GM18907 (cell line): ENCODE measurements at regions not wholly inside any gene's neighbourhood (a gene's known extent, or its start where the extent isn't known, plus 50 kb on each side); places are given as distances from the start of the nearest gene placed in this dataset.
"Not testable (repeated sequence)": the region's sequence is repeated elsewhere in the genome, so short reads cannot be mapped to it uniquely, and the experiment has no call there.

ENCODE experiments used
- ATAC-seq: cut with Tn5 transposase; IDR thresholded peaks from one replicate; pipeline ENCODE4 v1.9.1; 2021; ENCODE audit warnings: mild to moderate bottlenecking, moderate library complexity; ENCODE audit not compliant: unreplicated experiment

- no peak for ATAC-seq
Observed at GRCh38 chr4:149050840-149051239, 608.6 kb upstream of the NR3C2 start.

GRCh38 chr4:149048451-149049143, 606.4 kb upstream of the NR3C2 start:
- peak; percentile 73 for ATAC-seq

GRCh38 chr4:149047368-149047767, 605.2 kb upstream of the NR3C2 start:
- no peak for ATAC-seq

GRCh38 chr4:149045731-149046130, 603.5 kb upstream of the NR3C2 start:
- ATAC-seq: no peak

GRCh38 chr4:149039786-149040185, 597.6 kb upstream of the NR3C2 start:
- not testable (repeated sequence) for ATAC-seq

- ATAC-seq: peak; percentile 72
Observed at GRCh38 chr4:149031399-149031798, 589.2 kb upstream of the NR3C2 start.

- ATAC-seq: no peak
Observed at GRCh38 chr4:149029056-149029651, 586.9 kb upstream of the NR3C2 start.

- ATAC-seq: no peak
Observed at GRCh38 chr4:149026696-149027095, 584.5 kb upstream of the NR3C2 start.

- ATAC-seq: no peak
Observed at GRCh38 chr4:149017002-149017734, 575.0 kb upstream of the NR3C2 start.

- no peak for ATAC-seq
Observed at GRCh38 chr4:149009223-149009622, 567.0 kb upstream of the NR3C2 start.

GRCh38 chr4:149008415-149009025, 566.3 kb upstream of the NR3C2 start:
- ATAC-seq: no peak

- no peak for ATAC-seq
Observed at GRCh38 chr4:149005191-149005590, 563.0 kb upstream of the NR3C2 start.

GRCh38 chr4:148999924-149000323, 557.7 kb upstream of the NR3C2 start:
- ATAC-seq: no peak

GRCh38 chr4:148998719-148999118, 556.5 kb upstream of the NR3C2 start:
- ATAC-seq: peak; percentile 50

- no peak for ATAC-seq
Observed at GRCh38 chr4:148986951-148987350, 544.7 kb upstream of the NR3C2 start.

- no peak for ATAC-seq
Observed at GRCh38 chr4:148984951-148985350, 542.7 kb upstream of the NR3C2 start.

GRCh38 chr4:148982200-148982599, 540.0 kb upstream of the NR3C2 start:
- no peak for ATAC-seq

- no peak for ATAC-seq
Observed at GRCh38 chr4:148980782-148981480, 538.7 kb upstream of the NR3C2 start.

- no peak for ATAC-seq
Observed at GRCh38 chr4:148978301-148978700, 536.1 kb upstream of the NR3C2 start.

- ATAC-seq: no peak
Observed at GRCh38 chr4:148975464-148975863, 533.2 kb upstream of the NR3C2 start.

GRCh38 chr4:148965080-148965479, 522.9 kb upstream of the NR3C2 start:
- no peak for ATAC-seq
